Nephron (organoid): ENCODE measurements at regions not wholly inside any gene's neighbourhood (a gene's known extent, or its start where the extent isn't known, plus 50 kb on each side); places are given as distances from the start of the nearest gene placed in this dataset.

Experiments used
- H3K27ac Mint-ChIP-seq, 3 experiments: 2 replicates each; pipeline ENCODE4 v1.8.0; 2020; ENCODE audit warnings: mixed read lengths in 3 of 3, mild to moderate bottlenecking in 2 of 3, moderate library complexity in 1 of 3
- H3K27me3 Mint-ChIP-seq: 2 replicates; pipeline ENCODE4 v1.8.0; 2021; ENCODE audit warnings: low read depth, mild to moderate bottlenecking, moderate library complexity, mixed read lengths
- H3K36me3 Mint-ChIP-seq: 2 replicates; pipeline ENCODE4 v1.8.0; 2020; ENCODE audit warnings: low read depth, mixed read lengths
- H3K4me1 Mint-ChIP-seq: 2 replicates; pipeline ENCODE4 v1.8.0; 2020; ENCODE audit warnings: mixed read lengths
- H3K4me3 Mint-ChIP-seq, 3 experiments: 2 replicates each; pipeline ENCODE4 v1.8.0; 2020; ENCODE audit warnings: mild to moderate bottlenecking in 3 of 3, mixed read lengths in 3 of 3, moderate library complexity in 2 of 3
- H3K9me3 Mint-ChIP-seq: 2 replicates; pipeline ENCODE4 v1.8.0; 2020; ENCODE audit warnings: mixed read lengths
- CTCF ChIP-seq, 3 experiments: fragments of 200-600 bp; sonication (generic); IDR thresholded peaks; one replicate each; pipeline ENCODE4 v1.5.0; 2021; ENCODE audit warnings: antibody characterized with exemption in 3 of 3; ENCODE audit not compliant: unreplicated experiment in 3 of 3

GRCh38 chr11:88036701-88037100 is 138.5 kb downstream of the RAB38 start:
- peaks cover 4% of the 10 kb centered on the region for H3K27me3 Mint-ChIP-seq
- H3K27ac Mint-ChIP-seq: no peak overlapping the region
- TF ChIP-seq CTCF (IDR thresholded peaks at IDR 0.05; ENCODE audit: unreplicated experiment in 3 of 3): no peak
- H3K9me3 Mint-ChIP-seq: peaks cover 5% of the 10 kb centered on the region
- no peaks in the 10 kb centered on the region for H3K4me1 Mint-ChIP-seq
- H3K36me3 Mint-ChIP-seq: no peaks in the 10 kb centered on the region
- H3K4me3 Mint-ChIP-seq: no peak overlapping the region

GRCh38 chr11:88035271-88035670 is 140.0 kb downstream of the RAB38 start:
- Mint-ChIP-seq H3K4me1 (no peaks in the 10 kb centered on the region), H3K27ac (no peak overlapping the region), H3K36me3 (no peaks in the 10 kb centered on the region), H3K9me3 (peaks cover 9% of the 10 kb centered on the region), H3K27me3 (peaks cover 4% of the 10 kb centered on the region), H3K4me3 (no peak overlapping the region)
- no peak for TF ChIP-seq CTCF (IDR thresholded peaks at IDR 0.05; ENCODE audit: unreplicated experiment in 3 of 3)

DNA sequence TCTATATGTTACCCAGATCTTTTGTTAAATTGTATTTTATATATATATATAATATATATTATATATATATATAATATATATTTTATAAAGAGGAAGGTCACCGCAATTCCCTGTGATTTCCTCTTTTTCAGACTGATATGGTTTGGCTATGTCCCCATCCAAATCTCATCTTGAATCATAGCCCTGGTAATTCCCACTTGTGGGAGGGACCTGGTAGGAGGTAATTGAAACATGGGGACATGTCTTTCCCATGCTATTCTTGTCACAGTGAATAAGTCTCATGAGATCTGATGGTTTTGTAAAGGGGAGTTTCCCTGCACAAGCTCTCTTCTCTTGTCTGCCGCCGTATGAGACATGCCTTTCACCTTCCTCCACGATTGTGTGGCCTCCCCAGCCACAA is 157.6 kb downstream of the RAB38 start:
- H3K27me3 Mint-ChIP-seq: no peaks in the 10 kb centered on the region
- H3K9me3 Mint-ChIP-seq: no peaks in the 10 kb centered on the region
- H3K4me3 Mint-ChIP-seq: no peak overlapping the region
- no peak for TF ChIP-seq CTCF (IDR thresholded peaks at IDR 0.05; ENCODE audit: unreplicated experiment in 3 of 3)
- no peak overlapping the region for H3K27ac Mint-ChIP-seq
- no peaks in the 10 kb centered on the region for H3K36me3 Mint-ChIP-seq
- peaks cover 13% of the 10 kb centered on the region for H3K4me1 Mint-ChIP-seq

DNA sequence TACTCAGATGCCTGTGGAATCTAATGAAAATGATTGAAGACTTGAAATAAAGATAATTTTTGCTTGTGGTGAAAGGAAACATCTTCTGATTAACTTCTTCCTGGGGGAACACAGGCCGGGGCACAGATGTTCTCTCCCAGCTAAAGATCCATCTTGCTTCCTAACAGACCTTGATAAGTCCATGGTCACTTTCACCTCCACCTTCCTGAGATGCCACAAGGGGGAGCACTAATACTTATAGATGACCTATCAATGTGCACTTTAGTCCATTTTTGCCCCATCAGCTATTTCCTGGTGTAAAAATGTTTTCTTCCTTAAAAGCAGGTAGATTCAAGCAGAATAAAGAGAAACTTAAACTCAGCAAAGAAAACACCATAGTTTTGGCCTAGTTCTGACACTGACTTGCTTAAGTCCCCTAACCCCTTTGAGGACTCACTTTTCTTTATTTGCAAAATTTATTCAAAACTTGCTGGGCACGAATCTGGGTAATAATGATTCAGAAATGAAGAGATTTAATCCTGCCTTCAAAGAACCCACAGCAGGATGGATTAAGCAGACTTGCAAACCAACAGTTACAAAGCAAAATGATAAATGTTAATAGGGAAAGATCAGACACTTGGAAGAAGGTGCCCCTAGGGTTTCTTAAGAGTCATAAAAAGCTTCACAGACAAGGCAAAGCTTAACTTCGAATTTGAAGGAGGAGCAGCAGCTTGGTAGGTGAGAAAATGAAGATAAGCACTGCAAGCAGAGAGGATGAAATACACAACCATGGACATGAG is 158.7 kb downstream of the RAB38 start:
- peak overlapping the region in 2 of 3 experiments; percentile 19 to 63 for H3K27ac Mint-ChIP-seq
- no peaks in the 10 kb centered on the region for H3K9me3 Mint-ChIP-seq
- no peak overlapping the region for H3K4me3 Mint-ChIP-seq
- H3K4me1 Mint-ChIP-seq: peaks cover 13% of the 10 kb centered on the region
- H3K27me3 Mint-ChIP-seq: no peaks in the 10 kb centered on the region
- H3K36me3 Mint-ChIP-seq: no peaks in the 10 kb centered on the region
- TF ChIP-seq CTCF (IDR thresholded peaks at IDR 0.05; ENCODE audit: unreplicated experiment in 3 of 3): peak; percentile 69 to 84 (median 83)

DNA sequence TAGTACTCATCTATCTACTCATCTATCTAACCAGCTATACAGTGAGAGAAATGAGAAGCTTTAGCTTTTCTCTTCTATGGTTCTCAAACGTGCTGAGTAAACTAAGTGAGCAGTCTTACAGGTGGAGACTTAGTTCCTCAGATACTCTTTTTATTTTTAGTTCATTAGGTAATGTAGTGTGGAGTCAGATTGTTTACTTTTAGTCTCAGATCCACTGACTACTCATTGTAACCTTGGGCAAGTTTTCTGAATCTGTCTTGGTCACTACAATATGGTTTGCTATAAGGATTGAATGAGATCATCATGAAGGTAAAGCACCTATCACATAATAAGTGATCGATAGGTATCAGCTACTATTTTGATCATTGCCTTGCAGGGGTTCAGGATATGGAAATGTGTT is 160.1 kb downstream of the RAB38 start:
- H3K36me3 Mint-ChIP-seq: no peaks in the 10 kb centered on the region
- no peak overlapping the region for H3K4me3 Mint-ChIP-seq

More for the DNA sequence above, 160.1 kb downstream of the RAB38 start:
- no peak for TF ChIP-seq CTCF (IDR thresholded peaks at IDR 0.05; ENCODE audit: unreplicated experiment in 3 of 3)
- Mint-ChIP-seq H3K27me3 (no peaks in the 10 kb centered on the region), H3K9me3 (no peaks in the 10 kb centered on the region), H3K27ac (peak overlapping the region in 2 of 3 experiments; percentile 68 to 70), H3K4me1 (peaks cover 13% of the 10 kb centered on the region)
